Ovary (tissue), 3 donors: ENCODE measurements at regions not wholly inside any gene's neighbourhood (a gene's known extent, or its start where the extent isn't known, plus 50 kb on each side); places are given as distances from the start of the nearest gene placed in this dataset.

Experiments
- CTCF ChIP-seq, 3 donors: fragments of 450-650 bp in 2 of 3; fragments of 200-600 bp in 1 of 3; IDR thresholded peaks; one replicate each; pipeline versions ENCODE4 v1.5.1 to v1.8.0; 2016 to 2022; ENCODE audit warnings: antibody characterized with exemption in 3 of 3, mild to moderate bottlenecking in 1 of 3
- EP300 ChIP-seq: sonication (generic); formaldehyde crosslinking; IDR thresholded peaks from one replicate; pipeline ENCODE4 v1.6.1; 2017; ENCODE audit warnings: antibody characterized with exemption
- POLR2A ChIP-seq: fragments of 450-650 bp; IDR thresholded peaks from one replicate; pipeline ENCODE4 v1.6.1; 2017; ENCODE audit warnings: antibody characterized with exemption, mild to moderate bottlenecking, moderate library complexity
- donor health status: DM: no; HTN: no; CAD: no.

DNA sequence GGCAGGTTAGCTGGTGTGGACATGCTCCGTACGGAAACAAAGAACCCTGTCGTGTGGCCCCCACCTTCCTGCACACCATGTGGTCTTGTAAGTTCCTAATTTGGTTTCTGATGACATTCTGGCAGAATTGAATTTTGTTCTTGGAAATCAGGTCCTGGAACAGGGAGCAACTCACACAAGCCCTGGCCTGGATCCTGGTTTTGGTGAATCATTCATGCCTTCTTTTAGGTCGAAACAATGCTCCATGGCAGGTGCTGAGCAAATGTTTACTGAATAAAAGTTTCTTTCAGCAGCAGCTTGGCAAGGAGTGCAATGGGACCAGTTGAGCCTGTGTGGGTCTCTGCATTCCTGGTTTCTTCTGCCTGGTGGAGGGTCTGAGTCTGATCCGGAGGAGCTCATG lies 978.4 kb downstream of the BCL11B start:
- TF ChIP-seq POLR2A, result no peak
- TF ChIP-seq CTCF (IDR thresholded peaks at IDR 0.05), result no peak
- no peak for TF ChIP-seq EP300
